ENCODE measurements at regions not wholly inside any gene's neighbourhood (a gene's known extent, or its start where the extent isn't known, plus 50 kb on each side); places are given as distances from the start of the nearest gene placed in this dataset.

- TF ChIP-seq EZH2phosphoT487 (IDR thresholded peaks at IDR 0.05; ENCODE audit: borderline replicate concordance) (no peak), CTCF (conservative IDR thresholded peaks at IDR 0.05; ENCODE audit: low read length) (no peak)
- Histone ChIP-seq H3K9me2 (replicated peaks; ENCODE audit: low read depth, low read length) (no peaks in the 10 kb centered on the region), H3K36me3 (ENCODE audit: insufficient read depth, low read length) (no peaks in the 10 kb centered on the region), H2AFZ (ENCODE audit: low read length) (peak overlapping the region; percentile 54), H3K4me3 (ENCODE audit: low read length, poor library complexity, severe bottlenecking) (no peak overlapping the region), H3K4me2 (ENCODE audit: low read depth, low read length, poor library complexity, severe bottlenecking) (peak overlapping the region; percentile 28), H3K9ac (ENCODE audit: low read depth, low read length, poor library complexity, severe bottlenecking) (peak overlapping the region; percentile 11), H3K4me1 (ENCODE audit: insufficient read depth, low read length, poor library complexity, severe bottlenecking) (peaks cover 45% of the 10 kb centered on the region), H4K20me1 (ENCODE audit: insufficient read depth, low read length, poor library complexity, severe bottlenecking) (no peaks in the 10 kb centered on the region), H3K9me3 (ENCODE audit: insufficient read depth, low read depth, low read length) (no peaks in the 10 kb centered on the region), H3K79me2 (ENCODE audit: insufficient read depth, low read length) (no peaks in the 10 kb centered on the region), H3F3A (ENCODE audit: low read depth) (0 out of 2 replicates have a peak, but pooled peaks cover 2% of the 10 kb centered on the region), H3K27me3 (ENCODE audit: insufficient read depth, low read length, poor library complexity, severe bottlenecking) (no peaks in the 10 kb centered on the region)
Observed at GRCh38 chr5:74072646-74073045, 446.6 kb downstream of the ARHGEF28 start.

- no peak overlapping the region for H3K9ac ChIP-seq (ENCODE audit: low read depth, low read length, poor library complexity, severe bottlenecking)
- TF ChIP-seq EZH2phosphoT487 (IDR thresholded peaks at IDR 0.05; ENCODE audit: borderline replicate concordance), result no peak
- no peak for TF ChIP-seq CTCF (conservative IDR thresholded peaks at IDR 0.05; ENCODE audit: low read length)
- H4K20me1 ChIP-seq (ENCODE audit: insufficient read depth, low read length, poor library complexity, severe bottlenecking), result no peaks in the 10 kb centered on the region
- no peak overlapping the region for H2AFZ ChIP-seq (ENCODE audit: low read length)
- H3F3A ChIP-seq (ENCODE audit: low read depth), result 0 out of 2 replicates have a peak, but pooled peaks cover 2% of the 10 kb centered on the region
- H3K79me2 ChIP-seq (ENCODE audit: insufficient read depth, low read length), result no peaks in the 10 kb centered on the region
- H3K9me2 ChIP-seq (replicated peaks; ENCODE audit: low read depth, low read length), result no peaks in the 10 kb centered on the region
- H3K27me3 ChIP-seq (ENCODE audit: insufficient read depth, low read length, poor library complexity, severe bottlenecking), result no peaks in the 10 kb centered on the region
- H3K9me3 ChIP-seq (ENCODE audit: insufficient read depth, low read depth, low read length), result no peaks in the 10 kb centered on the region
- H3K36me3 ChIP-seq (ENCODE audit: insufficient read depth, low read length), result no peaks in the 10 kb centered on the region
- H3K4me2 ChIP-seq (ENCODE audit: low read depth, low read length, poor library complexity, severe bottlenecking), result no peak overlapping the region
- H3K4me3 ChIP-seq (ENCODE audit: low read length, poor library complexity, severe bottlenecking), result no peak overlapping the region
- H3K4me1 ChIP-seq (ENCODE audit: insufficient read depth, low read length, poor library complexity, severe bottlenecking), result peaks cover 35% of the 10 kb centered on the region
Observed at GRCh38 chr5:74070766-74071165, 444.8 kb downstream of the ARHGEF28 start.

GRCh38 chr5:74069741-74070140 is 443.7 kb downstream of the ARHGEF28 start:
- Histone ChIP-seq H3K4me1 (ENCODE audit: insufficient read depth, low read length, poor library complexity, severe bottlenecking) (peaks cover 26% of the 10 kb centered on the region), H3K4me3 (ENCODE audit: low read length, poor library complexity, severe bottlenecking) (no peak overlapping the region), H3K79me2 (ENCODE audit: insufficient read depth, low read length) (no peaks in the 10 kb centered on the region), H3K27me3 (ENCODE audit: insufficient read depth, low read length, poor library complexity, severe bottlenecking) (no peaks in the 10 kb centered on the region), H3K9me3 (ENCODE audit: insufficient read depth, low read depth, low read length) (no peaks in the 10 kb centered on the region), H3K36me3 (ENCODE audit: insufficient read depth, low read length) (no peaks in the 10 kb centered on the region), H4K20me1 (ENCODE audit: insufficient read depth, low read length, poor library complexity, severe bottlenecking) (no peaks in the 10 kb centered on the region), H3K9ac (ENCODE audit: low read depth, low read length, poor library complexity, severe bottlenecking) (no peak overlapping the region), H3K4me2 (ENCODE audit: low read depth, low read length, poor library complexity, severe bottlenecking) (no peak overlapping the region), H3K9me2 (replicated peaks; ENCODE audit: low read depth, low read length) (no peaks in the 10 kb centered on the region), H3F3A (ENCODE audit: low read depth) (no peaks in the 10 kb centered on the region), H2AFZ (ENCODE audit: low read length) (no peak overlapping the region)
- TF ChIP-seq CTCF (conservative IDR thresholded peaks at IDR 0.05; ENCODE audit: low read length) (no peak), EZH2phosphoT487 (IDR thresholded peaks at IDR 0.05; ENCODE audit: borderline replicate concordance) (no peak)

All from Loucy (cell line).